OCI-LY7 (cell line): ENCODE measurements at regions not wholly inside any gene's neighbourhood (a gene's known extent, or its start where the extent isn't known, plus 50 kb on each side); places are given as distances from the start of the nearest gene placed in this dataset.

Source experiments
- BruUV-seq: library from RNA; stranded (reverse); fragments of 400-500 nt; replicated peaks from 2 replicates; lab custom pipeline; 2021; lab: Mats Ljungman, UMichigan
- CTCF ChIA-PET: fragments of 300-600 bp; sonication (Branson Sonifier 250); formaldehyde crosslinking; loops from one replicate; lab custom pipeline; 2022; ENCODE audit warnings: antibody characterized with exemption; ENCODE audit not compliant: unreplicated experiment; lab: Charles Lee
- POLR2A ChIA-PET: fragments of 300-600 bp; sonication (Branson Sonifier 250); formaldehyde crosslinking; loops from one replicate; lab custom pipeline; 2022; ENCODE audit warnings: antibody characterized with exemption; lab: Charles Lee
- DNase-seq: peaks from one replicate; pipeline ENCODE4 v3.0.0-alpha.2; 2015; ENCODE audit warnings: low spot score
- H2AFZ ChIP-seq: fragments of 200-600 bp; sonication (generic), shearing (Covaris generic); 2 replicates; pipeline ENCODE4 v1.6.1; 2014; ENCODE audit warnings: mild to moderate bottlenecking, antibody characterized with exemption, low read length, moderate library complexity
- H3K27ac ChIP-seq: fragments of 200-600 bp; sonication (generic); 2 replicates; pipeline ENCODE4 v1.5.1; 2014; ENCODE audit warnings: mixed run types, low read depth, mild to moderate bottlenecking, moderate library complexity, low read length, inconsistent platforms; ENCODE audit not compliant: poor library complexity, severe bottlenecking
- H3K36me3 ChIP-seq: fragments of 200-600 bp; sonication (generic); 2 replicates; pipeline ENCODE4 v1.6.1; 2014; ENCODE audit warnings: mild to moderate bottlenecking, antibody characterized with exemption, low read length, moderate library complexity, mixed read lengths; ENCODE audit not compliant: insufficient read depth
- H3K4me1 ChIP-seq: fragments of 200-600 bp; sonication (generic); 2 replicates; pipeline ENCODE4 v1.5.1; 2014; ENCODE audit warnings: mild to moderate bottlenecking, low read length; ENCODE audit not compliant: insufficient read depth, poor library complexity, severe bottlenecking
- H3K4me2 ChIP-seq: fragments of 200-600 bp; sonication (generic); 2 replicates; pipeline ENCODE4 v1.6.1; 2014; ENCODE audit warnings: mild to moderate bottlenecking, low read length
- H3K4me3 ChIP-seq: fragments of 200-600 bp; sonication (generic); 2 replicates; pipeline ENCODE4 v1.5.1; 2014; ENCODE audit warnings: mild to moderate bottlenecking, low read depth, low read length; ENCODE audit not compliant: poor library complexity, severe bottlenecking
- H3K79me2 ChIP-seq: fragments of 200-600 bp; sonication (generic); 2 replicates; pipeline ENCODE4 v1.6.1; 2016; ENCODE audit warnings: low read depth, mild to moderate bottlenecking, low read length, moderate library complexity, mixed read lengths; ENCODE audit not compliant: insufficient read depth
- H3K9me2 ChIP-seq: fragments of 200-600 bp; sonication (generic); 2 replicates; pipeline ENCODE4 v1.6.1; 2016; ENCODE audit warnings: mild to moderate bottlenecking, low read length, mixed read lengths; ENCODE audit not compliant: insufficient read depth
- H3K9me3 ChIP-seq: fragments of 200-600 bp; sonication (generic); 2 replicates; pipeline ENCODE4 v1.6.1; 2014; ENCODE audit warnings: mild to moderate bottlenecking, mixed run types, low read length, mixed read lengths
- H4K20me1 ChIP-seq: fragments of 200-600 bp; sonication (generic); 2 replicates; pipeline ENCODE4 v1.6.1; 2014; ENCODE audit warnings: mild to moderate bottlenecking, antibody characterized with exemption, low read length, moderate library complexity, mixed read lengths; ENCODE audit not compliant: insufficient read depth
- CTCF ChIP-seq: fragments of 200-600 bp; sonication (generic); conservative IDR thresholded peaks from 2 replicates; pipeline ENCODE4 v1.5.1; 2014; ENCODE audit warnings: mild to moderate bottlenecking, antibody characterized with exemption, low read length, moderate library complexity, mixed read lengths
- EZH2phosphoT487 ChIP-seq: fragments of 200-600 bp; sonication (generic); IDR thresholded peaks from 2 replicates; pipeline ENCODE4 v1.6.1; 2018; ENCODE audit warnings: low read depth, borderline replicate concordance, mild to moderate bottlenecking, mixed run types, antibody characterized with exemption, low read length, moderate library complexity, mixed read lengths
- intact Hi-C: fragments of 100-400 bp; cut with micrococcal nuclease; formaldehyde crosslinking; loops from one replicate; pipeline ENCODE4 v1.10.0; 2022; ENCODE audit not compliant: unreplicated experiment

- Histone ChIP-seq H3K27ac (no peak overlapping the region), H2AFZ (no peak overlapping the region), H3K4me2 (no peak overlapping the region), H3K4me1 (no peaks in the 10 kb centered on the region), H4K20me1 (no peaks in the 10 kb centered on the region), H3K79me2 (no peaks in the 10 kb centered on the region), H3K36me3 (no peaks in the 10 kb centered on the region), H3K9me2 (no peaks in the 10 kb centered on the region), H3K4me3 (no peak overlapping the region), H3K9me3 (no peaks in the 10 kb centered on the region)
- no TSS peak for BruUV-seq
- CTCF ChIA-PET = no interaction called here
- TF ChIP-seq CTCF = no peak
- TF ChIP-seq EZH2phosphoT487 = no peak
- DNase-seq = no peak
- POLR2A ChIA-PET = interaction anchor here (0.7 to 1.1 kb wide), 2 partner anchors 34 to 850 kb away, joined by 3 read pairs; no protein-coding TSS in a partner anchor
- intact Hi-C loops = no loop called here
These were observed 354.8 kb downstream of the SUCLA2 start for GRCh38 chr13:47646298-47646697.

- intact Hi-C loops = no loop called here
- H3K36me3 ChIP-seq = no peaks in the 10 kb centered on the region
- H3K4me2 ChIP-seq = no peak overlapping the region
- H2AFZ ChIP-seq = no peak overlapping the region
- ChIA-PET CTCF (no interaction called here), POLR2A (interaction anchor here (0.6 kb wide), 1 partner anchor 1045 kb away, joined by 3 read pairs; no protein-coding TSS in a partner anchor)
- no peaks in the 10 kb centered on the region for H3K79me2 ChIP-seq
- no peaks in the 10 kb centered on the region for H3K9me2 ChIP-seq
- no peak for DNase-seq
- no peak overlapping the region for H3K4me3 ChIP-seq
- no peaks in the 10 kb centered on the region for H3K9me3 ChIP-seq
- TF ChIP-seq CTCF (no peak), EZH2phosphoT487 (no peak)
- no peak overlapping the region for H3K27ac ChIP-seq
- no peaks in the 10 kb centered on the region for H3K4me1 ChIP-seq
- no TSS peak for BruUV-seq
- no peaks in the 10 kb centered on the region for H4K20me1 ChIP-seq
These were observed 361.2 kb downstream of the SUCLA2 start for GRCh38 chr13:47639738-47640447.

- no peak overlapping the region for H2AFZ ChIP-seq
- H3K4me2 ChIP-seq = no peak overlapping the region
- no peaks in the 10 kb centered on the region for H3K36me3 ChIP-seq
- intact Hi-C loops = no loop called here
- H3K9me2 ChIP-seq = no peaks in the 10 kb centered on the region
- H3K4me1 ChIP-seq = no peaks in the 10 kb centered on the region
- TF ChIP-seq EZH2phosphoT487 (no peak), CTCF (no peak)
- H3K9me3 ChIP-seq = no peaks in the 10 kb centered on the region
- no TSS peak for BruUV-seq
- no peaks in the 10 kb centered on the region for H3K79me2 ChIP-seq
- no peak overlapping the region for H3K27ac ChIP-seq
- H4K20me1 ChIP-seq = no peaks in the 10 kb centered on the region
- H3K4me3 ChIP-seq = no peak overlapping the region
- ChIA-PET POLR2A (interaction anchor here (0.6 to 0.7 kb wide), 3 partner anchors 95 to 1363 kb away, joined by 3 to 5 read pairs (median 3); no protein-coding TSS in a partner anchor), CTCF (no interaction called here)
- no peak for DNase-seq
These were observed 362.4 kb downstream of the SUCLA2 start for GRCh38 chr13:47638627-47639026.
